ENCODE measurements at regions not wholly inside any gene's neighbourhood (a gene's known extent, or its start where the extent isn't known, plus 50 kb on each side); places are given as distances from the start of the nearest gene placed in this dataset.

DNA sequence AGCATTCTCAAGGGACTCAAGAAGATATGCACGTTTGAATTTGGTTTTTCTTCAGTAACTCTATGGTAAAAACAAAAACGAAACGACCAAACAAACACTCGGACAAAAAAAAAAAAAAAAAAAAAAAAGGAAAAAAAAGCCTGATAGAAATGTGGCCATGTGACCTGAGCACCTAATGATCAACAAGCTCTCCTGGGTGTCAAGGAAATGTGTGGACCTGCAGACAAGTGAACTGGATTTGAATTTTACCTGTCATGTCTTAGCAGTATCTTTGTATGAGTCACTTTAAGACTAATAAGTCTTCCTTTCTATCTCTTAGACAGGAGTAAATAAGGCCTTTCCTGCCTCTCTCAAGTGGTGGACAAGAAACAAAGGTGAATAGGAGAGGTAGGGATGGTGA is 190.6 kb upstream of the GRIA1 start:
- CTCF ChIA-PET: no interaction called here
- POLR2A ChIA-PET: no interaction called here
- TF ChIP-seq PRDM6 (tag by site-specific recombination; IDR thresholded peaks at IDR 0.05) (no peak), ZNF776 (tag by site-specific recombination; IDR thresholded peaks at IDR 0.05; ENCODE audit: borderline replicate concordance) (no peak), ZNF174 (tag by site-specific recombination; IDR thresholded peaks at IDR 0.05) (no peak)
- TF ChIP-seq, protein P1, sequence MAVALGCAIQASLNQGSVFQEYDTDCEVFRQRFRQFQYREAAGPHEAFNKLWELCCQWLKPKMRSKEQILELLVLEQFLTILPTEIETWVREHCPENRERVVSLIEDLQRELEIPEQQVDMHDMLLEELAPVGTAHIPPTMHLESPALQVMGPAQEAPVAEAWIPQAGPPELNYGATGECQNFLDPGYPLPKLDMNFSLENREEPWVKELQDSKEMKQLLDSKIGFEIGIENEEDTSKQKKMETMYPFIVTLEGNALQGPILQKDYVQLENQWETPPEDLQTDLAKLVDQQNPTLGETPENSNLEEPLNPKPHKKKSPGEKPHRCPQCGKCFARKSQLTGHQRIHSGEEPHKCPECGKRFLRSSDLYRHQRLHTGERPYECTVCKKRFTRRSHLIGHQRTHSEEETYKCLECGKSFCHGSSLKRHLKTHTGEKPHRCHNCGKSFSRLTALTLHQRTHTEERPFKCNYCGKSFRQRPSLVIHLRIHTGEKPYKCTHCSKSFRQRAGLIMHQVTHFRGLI (tag by site-specific recombination; IDR thresholded peaks at IDR 0.05): no peak
- H3K4me1 ChIP-seq (ENCODE audit: control insufficient read depth, insufficient read depth, low read length): no peaks in the 10 kb centered on the region
- H3K27ac ChIP-seq (ENCODE audit: extremely low read depth, low read depth, low read length): no peak overlapping the region
- no peaks in the 10 kb centered on the region for H3K9me3 ChIP-seq (ENCODE audit: control insufficient read depth, insufficient read depth, low read depth, low read length)
- no peak overlapping the region for H3K4me3 ChIP-seq (ENCODE audit: low read depth, low read length)
- no peaks in the 10 kb centered on the region for H3K36me3 ChIP-seq (ENCODE audit: control insufficient read depth in 2 of 2, insufficient read depth in 1 of 2, low read length in 2 of 2)

DNA sequence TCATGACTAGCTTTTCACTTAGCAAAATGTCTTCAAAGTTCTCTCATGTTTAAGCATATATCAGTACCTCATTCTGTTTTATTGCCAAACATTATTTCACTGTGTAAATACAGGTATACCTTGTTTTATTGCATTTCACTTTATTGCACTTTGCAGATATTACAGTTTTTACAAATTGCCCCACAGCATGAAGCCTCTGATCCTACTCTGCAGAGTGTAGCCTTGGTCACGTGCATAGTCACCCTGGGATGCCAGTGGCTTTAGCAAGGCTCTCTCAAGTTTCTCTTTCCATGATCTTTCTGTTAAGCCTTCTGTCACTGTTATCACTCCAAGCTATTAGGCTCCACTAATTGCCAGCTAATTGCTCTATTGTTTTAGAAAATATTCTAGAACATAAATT is 182.2 kb upstream of the GRIA1 start:
- ChIA-PET CTCF (interaction anchor here (0.7 kb wide), 1 partner anchor 656 kb away, joined by 3 read pairs; no protein-coding TSS in a partner anchor), POLR2A (no interaction called here)
- no peaks in the 10 kb centered on the region for H3K36me3 ChIP-seq (ENCODE audit: control insufficient read depth in 2 of 2, insufficient read depth in 1 of 2, low read length in 2 of 2)

DNA sequence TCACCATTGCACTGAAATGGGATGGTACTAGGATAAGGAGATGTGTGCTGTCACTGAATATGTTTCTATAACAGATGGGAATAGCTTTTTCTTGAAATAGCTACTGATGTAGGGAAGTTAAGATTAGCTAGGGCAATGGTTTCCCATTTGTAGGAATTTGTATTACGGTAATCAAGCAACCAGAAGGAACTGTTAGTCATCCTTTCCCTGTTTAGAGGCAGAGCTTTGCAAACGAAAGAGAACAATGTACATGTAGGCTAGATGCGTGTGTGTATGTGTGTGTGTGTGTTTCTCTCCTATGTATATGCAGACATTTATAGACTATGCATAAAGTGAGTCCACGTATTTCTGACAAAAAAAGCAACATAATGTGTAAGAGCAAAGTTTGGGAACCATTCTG is 171.9 kb upstream of the GRIA1 start:
- H3K27ac ChIP-seq (ENCODE audit: extremely low read depth, low read depth, low read length): no peak overlapping the region
- POLR2A ChIA-PET: no interaction called here
- H3K4me3 ChIP-seq (ENCODE audit: low read depth, low read length): no peak overlapping the region
- no peaks in the 10 kb centered on the region for H3K36me3 ChIP-seq (ENCODE audit: control insufficient read depth in 2 of 2, insufficient read depth in 1 of 2, low read length in 2 of 2)
- CTCF ChIA-PET: no interaction called here
- no peaks in the 10 kb centered on the region for H3K4me1 ChIP-seq (ENCODE audit: control insufficient read depth, insufficient read depth, low read length)
- no peaks in the 10 kb centered on the region for H3K9me3 ChIP-seq (ENCODE audit: control insufficient read depth, insufficient read depth, low read depth, low read length)
- TF ChIP-seq ZNF501 (tag by site-specific recombination; IDR thresholded peaks at IDR 0.05) (no peak), ZNF837 (tag by site-specific recombination; IDR thresholded peaks at IDR 0.05) (no peak), ZNF658 (tag by site-specific recombination; IDR thresholded peaks at IDR 0.05) (no peak), ZBTB20 (tag by site-specific recombination; IDR thresholded peaks at IDR 0.05) (no peak), WT1 (tag by site-specific recombination; IDR thresholded peaks at IDR 0.05) (no peak), ZSCAN16 (tag by site-specific recombination; IDR thresholded peaks at IDR 0.05) (no peak), ZNF19 (tag by site-specific recombination; IDR thresholded peaks at IDR 0.05; ENCODE audit: low read depth) (no peak), ZNF76 (tag by site-specific recombination; IDR thresholded peaks at IDR 0.05; ENCODE audit: borderline replicate concordance, low read depth) (no peak), ZNF600 (tag by site-specific recombination; IDR thresholded peaks at IDR 0.05) (no peak), ZIC2 (tag by site-specific recombination; IDR thresholded peaks at IDR 0.05) (no peak), ZFP69B (tag by site-specific recombination; IDR thresholded peaks at IDR 0.05) (no peak)
- TF ChIP-seq, protein P2, sequence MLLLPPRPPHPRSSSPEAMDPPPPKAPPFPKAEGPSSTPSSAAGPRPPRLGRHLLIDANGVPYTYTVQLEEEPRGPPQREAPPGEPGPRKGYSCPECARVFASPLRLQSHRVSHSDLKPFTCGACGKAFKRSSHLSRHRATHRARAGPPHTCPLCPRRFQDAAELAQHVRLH (tag by site-specific recombination; IDR thresholded peaks at IDR 0.05): no peak

More for the DNA sequence above, 182.2 kb upstream of the GRIA1 start:
- H3K27ac ChIP-seq (ENCODE audit: extremely low read depth, low read depth, low read length): no peak overlapping the region
- H3K4me1 ChIP-seq (ENCODE audit: control insufficient read depth, insufficient read depth, low read length): peaks cover 5% of the 10 kb centered on the region
- no peak overlapping the region for H3K4me3 ChIP-seq (ENCODE audit: low read depth, low read length)
- TF ChIP-seq TCF7L2 (IDR thresholded peaks at IDR 0.05; ENCODE audit: borderline replicate concordance, low read depth, low read length): peak; percentile 68; the same call in 1 of the 2 replicates
- no peak for TF ChIP-seq ZNF2 (tag by site-specific recombination; IDR thresholded peaks at IDR 0.05)
- no peak for TF ChIP-seq ZNF558 (tag by site-specific recombination; IDR thresholded peaks at IDR 0.05)
- TF ChIP-seq ZNF398 (tag by site-specific recombination; IDR thresholded peaks at IDR 0.05): no peak
- no peak for TF ChIP-seq ZFHX2 (tag by site-specific recombination; conservative IDR thresholded peaks at IDR 0.05)
- TF ChIP-seq ZNF354C (tag by site-specific recombination; IDR thresholded peaks at IDR 0.05; ENCODE audit: borderline replicate concordance, low read depth): no peak
- TF ChIP-seq ZNF391 (tag by site-specific recombination; IDR thresholded peaks at IDR 0.05; ENCODE audit: borderline replicate concordance, low read depth): no peak
- TF ChIP-seq ZNF513 (tag by site-specific recombination; IDR thresholded peaks at IDR 0.05): no peak
- H3K9me3 ChIP-seq (ENCODE audit: control insufficient read depth, insufficient read depth, low read depth, low read length): no peaks in the 10 kb centered on the region
